ENCODE measurements at regions not wholly inside any gene's neighbourhood (a gene's known extent, or its start where the extent isn't known, plus 50 kb on each side); places are given as distances from the start of the nearest gene placed in this dataset.

- H3K27ac ChIP-seq, result no peak overlapping the region
- DNase-seq (ENCODE audit: low spot score), result no peak
- no peaks in the 10 kb centered on the region for H3K27me3 ChIP-seq (replicated peaks; ENCODE audit: insufficient read depth)
- no peaks in the 10 kb centered on the region for H3K9me3 ChIP-seq
- no peak for TF ChIP-seq POLR2AphosphoS5 (IDR thresholded peaks at IDR 0.05)
- no peak for TF ChIP-seq CTCF (IDR thresholded peaks at IDR 0.05)
- no peak for TF ChIP-seq POLR2A (IDR thresholded peaks at IDR 0.05)
- intact Hi-C loops (cut with DNase I), result no loop called here
- no peak overlapping the region for H3K4me3 ChIP-seq
- 96% methylated on average over 54 of the region's 54 CpGs for WGBS
- H3K36me3 ChIP-seq, result no peaks in the 10 kb centered on the region
- no peaks in the 10 kb centered on the region for H3K4me1 ChIP-seq (replicated peaks)
Measured at GRCh38 chr5:1951165-1951816, 68.6 kb upstream of the IRX4 start.

- TF ChIP-seq POLR2AphosphoS5 (IDR thresholded peaks at IDR 0.05), result no peak
- no peak for TF ChIP-seq CTCF (IDR thresholded peaks at IDR 0.05)
- no peak for TF ChIP-seq POLR2A (IDR thresholded peaks at IDR 0.05)
- H3K27me3 ChIP-seq (replicated peaks; ENCODE audit: insufficient read depth), result no peaks in the 10 kb centered on the region
- no peak for DNase-seq (ENCODE audit: low spot score)
- H3K4me3 ChIP-seq, result no peak overlapping the region
- intact Hi-C loops (cut with DNase I), result no loop called here
- H3K36me3 ChIP-seq, result no peaks in the 10 kb centered on the region
- no peaks in the 10 kb centered on the region for H3K9me3 ChIP-seq
- no peaks in the 10 kb centered on the region for H3K4me1 ChIP-seq (replicated peaks)
- 95% methylated on average over 22 of the region's 22 CpGs for WGBS
- H3K27ac ChIP-seq, result no peak overlapping the region
Measured at GRCh38 chr5:1950708-1951103, 68.0 kb upstream of the IRX4 start.

GRCh38 chr5:1950096-1950707, 67.5 kb upstream of the IRX4 start:
- Histone ChIP-seq H3K4me3 (no peak overlapping the region), H3K27me3 (replicated peaks; ENCODE audit: insufficient read depth) (no peaks in the 10 kb centered on the region), H3K36me3 (no peaks in the 10 kb centered on the region), H3K27ac (no peak overlapping the region), H3K4me1 (replicated peaks) (no peaks in the 10 kb centered on the region), H3K9me3 (no peaks in the 10 kb centered on the region)
- 78% methylated on average over 32 of the region's 32 CpGs for WGBS
- DNase-seq (ENCODE audit: low spot score), result no peak
- intact Hi-C loops (cut with DNase I), result no loop called here
- TF ChIP-seq POLR2A (IDR thresholded peaks at IDR 0.05) (no peak), CTCF (IDR thresholded peaks at IDR 0.05) (no peak), POLR2AphosphoS5 (IDR thresholded peaks at IDR 0.05) (no peak)

- intact Hi-C loops (cut with DNase I), result no loop called here
- Histone ChIP-seq H3K27ac (peak overlapping the region; percentile 48 to 58), H3K4me3 (peak overlapping the region in 1 of 2 donors; percentile 5), H3K4me1 (replicated peaks) (no peaks in the 10 kb centered on the region), H3K9me3 (no peaks in the 10 kb centered on the region), H3K27me3 (replicated peaks; ENCODE audit: insufficient read depth) (no peaks in the 10 kb centered on the region), H3K36me3 (no peaks in the 10 kb centered on the region)
- DNase-seq (ENCODE audit: low spot score), result no peak
- WGBS, result 79% methylated on average over 18 of the region's 18 CpGs
- TF ChIP-seq CTCF (IDR thresholded peaks at IDR 0.05), result no peak
- no peak for TF ChIP-seq POLR2AphosphoS5 (IDR thresholded peaks at IDR 0.05)
- no peak for TF ChIP-seq POLR2A (IDR thresholded peaks at IDR 0.05)
Measured at GRCh38 chr5:1949253-1949652, 66.5 kb upstream of the IRX4 start.

- intact Hi-C loops (cut with DNase I), result no loop called here
- no peaks in the 10 kb centered on the region for H3K9me3 ChIP-seq
- TF ChIP-seq POLR2AphosphoS5 (IDR thresholded peaks at IDR 0.05), result peak; percentile 74
- TF ChIP-seq POLR2A (IDR thresholded peaks at IDR 0.05), result no peak
- TF ChIP-seq CTCF (IDR thresholded peaks at IDR 0.05), result no peak
- peak; percentile 75 for DNase-seq (ENCODE audit: low spot score)
- peak overlapping the region; percentile 48 to 58 for H3K27ac ChIP-seq
- no peaks in the 10 kb centered on the region for H3K4me1 ChIP-seq (replicated peaks)
- H3K36me3 ChIP-seq, result no peaks in the 10 kb centered on the region
- H3K4me3 ChIP-seq, result peak overlapping the region in 1 of 2 donors; percentile 5
- 32% methylated on average over 25 of the region's 26 CpGs for WGBS
- no peaks in the 10 kb centered on the region for H3K27me3 ChIP-seq (replicated peaks; ENCODE audit: insufficient read depth)
Measured at GRCh38 chr5:1948663-1949191, 66.0 kb upstream of the IRX4 start.
